ENCODE measurements at regions not wholly inside any gene's neighbourhood (a gene's known extent, or its start where the extent isn't known, plus 50 kb on each side); places are given as distances from the start of the nearest gene placed in this dataset.

DNA sequence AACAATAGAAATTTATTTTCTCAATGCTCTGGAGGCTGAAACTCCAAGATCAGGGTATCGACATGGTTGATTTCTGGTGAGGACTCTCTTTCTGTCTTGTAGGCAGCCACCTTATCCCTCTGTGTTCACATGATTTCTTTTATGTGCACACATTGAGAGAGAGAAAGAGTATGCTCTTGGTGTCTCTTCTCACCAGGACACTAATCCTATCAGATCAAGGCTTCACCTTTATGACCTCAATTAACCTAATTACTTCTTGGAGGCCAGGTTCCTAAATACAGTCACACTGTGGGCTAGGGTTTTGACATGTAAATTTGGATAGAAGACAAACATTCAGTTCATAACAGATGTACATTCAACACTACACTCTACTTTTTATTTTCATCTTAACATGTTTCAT is 1094.2 kb upstream of the ADGRL2 start:
- Histone ChIP-seq H3K9ac (ENCODE audit: low read depth in 1 of 2, low read length in 2 of 2) (no peak overlapping the region), H3K27ac (ENCODE audit: low read depth, low read length) (no peak overlapping the region)

DNA sequence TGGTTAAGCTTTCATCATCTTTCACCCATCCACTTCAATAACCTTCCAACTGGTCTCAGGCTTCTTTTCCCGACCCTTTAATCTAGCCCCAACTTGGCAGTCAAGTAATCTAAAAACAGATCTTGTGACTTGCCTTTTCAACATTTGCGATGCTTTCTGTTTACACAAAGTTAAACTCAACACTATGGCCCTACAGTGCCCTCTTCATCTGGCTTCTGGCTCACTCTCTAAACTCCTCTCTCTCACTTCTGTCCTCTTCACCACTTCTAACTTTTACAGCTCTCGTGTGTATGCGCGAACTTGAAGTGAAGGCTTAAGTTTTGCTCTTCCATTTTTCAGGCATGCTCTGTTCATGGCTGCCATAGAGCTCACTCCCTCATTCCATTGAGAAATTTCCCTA is 1122.3 kb upstream of the ADGRL2 start:
- Histone ChIP-seq H3K27me3 (ENCODE audit: control insufficient read depth in 1 of 2, insufficient read depth in 2 of 2, low read length in 2 of 2) (no peaks in the 10 kb centered on the region), H3K27ac (ENCODE audit: low read depth, low read length) (no peak overlapping the region), H3K4me1 (ENCODE audit: control insufficient read depth in 1 of 2, insufficient read depth in 2 of 2, low read length in 2 of 2) (no peaks in the 10 kb centered on the region), H3K36me3 (ENCODE audit: control insufficient read depth in 1 of 2, insufficient read depth in 2 of 2, low read length in 2 of 2) (no peaks in the 10 kb centered on the region), H3K4me3 (ENCODE audit: low read depth in 1 of 2, low read length in 2 of 2) (no peak overlapping the region), H3K9ac (ENCODE audit: low read depth in 1 of 2, low read length in 2 of 2) (no peak overlapping the region), H3K9me3 (ENCODE audit: control insufficient read depth in 1 of 2, low read length in 2 of 2) (no peaks in the 10 kb centered on the region)

More for the DNA sequence above, 1094.2 kb upstream of the ADGRL2 start:
- H3K4me3 ChIP-seq (ENCODE audit: low read depth in 1 of 2, low read length in 2 of 2) = no peak overlapping the region
- no peaks in the 10 kb centered on the region for H3K27me3 ChIP-seq (ENCODE audit: control insufficient read depth in 1 of 2, insufficient read depth in 2 of 2, low read length in 2 of 2)
- H3K36me3 ChIP-seq (ENCODE audit: control insufficient read depth in 1 of 2, insufficient read depth in 2 of 2, low read length in 2 of 2) = no peaks in the 10 kb centered on the region
- no peaks in the 10 kb centered on the region for H3K4me1 ChIP-seq (ENCODE audit: control insufficient read depth in 1 of 2, insufficient read depth in 2 of 2, low read length in 2 of 2)
- H3K9me3 ChIP-seq (ENCODE audit: control insufficient read depth in 1 of 2, low read length in 2 of 2) = no peaks in the 10 kb centered on the region

DNA sequence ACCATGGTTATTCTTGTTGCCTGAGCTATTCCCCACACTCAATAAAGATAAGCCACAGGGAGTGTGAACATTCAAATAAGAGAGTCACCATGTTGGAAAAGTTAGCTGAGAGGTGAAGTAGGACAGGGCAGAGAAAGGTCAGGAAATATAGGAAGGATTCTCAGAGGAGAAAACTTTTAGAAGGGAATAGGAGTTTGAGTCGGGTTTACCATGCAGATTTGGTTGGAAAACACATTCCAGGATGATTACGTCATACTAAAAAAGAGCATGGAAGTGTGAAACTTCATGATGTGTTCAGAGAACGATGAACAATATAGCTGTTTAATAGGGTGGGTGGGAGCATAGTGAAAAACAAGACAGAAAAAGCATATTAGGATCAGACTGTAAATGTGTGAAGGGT is 1125.3 kb upstream of the ADGRL2 start:
- H3K36me3 ChIP-seq (ENCODE audit: control insufficient read depth in 1 of 2, insufficient read depth in 2 of 2, low read length in 2 of 2) = no peaks in the 10 kb centered on the region
- H3K27me3 ChIP-seq (ENCODE audit: control insufficient read depth in 1 of 2, insufficient read depth in 2 of 2, low read length in 2 of 2) = no peaks in the 10 kb centered on the region
- no peak overlapping the region for H3K4me3 ChIP-seq (ENCODE audit: low read depth in 1 of 2, low read length in 2 of 2)
- H3K9me3 ChIP-seq (ENCODE audit: control insufficient read depth in 1 of 2, low read length in 2 of 2) = no peaks in the 10 kb centered on the region
- no peaks in the 10 kb centered on the region for H3K4me1 ChIP-seq (ENCODE audit: control insufficient read depth in 1 of 2, insufficient read depth in 2 of 2, low read length in 2 of 2)
- no peak overlapping the region for H3K9ac ChIP-seq (ENCODE audit: low read depth in 1 of 2, low read length in 2 of 2)
- H3K27ac ChIP-seq (ENCODE audit: low read depth, low read length) = no peak overlapping the region

DNA sequence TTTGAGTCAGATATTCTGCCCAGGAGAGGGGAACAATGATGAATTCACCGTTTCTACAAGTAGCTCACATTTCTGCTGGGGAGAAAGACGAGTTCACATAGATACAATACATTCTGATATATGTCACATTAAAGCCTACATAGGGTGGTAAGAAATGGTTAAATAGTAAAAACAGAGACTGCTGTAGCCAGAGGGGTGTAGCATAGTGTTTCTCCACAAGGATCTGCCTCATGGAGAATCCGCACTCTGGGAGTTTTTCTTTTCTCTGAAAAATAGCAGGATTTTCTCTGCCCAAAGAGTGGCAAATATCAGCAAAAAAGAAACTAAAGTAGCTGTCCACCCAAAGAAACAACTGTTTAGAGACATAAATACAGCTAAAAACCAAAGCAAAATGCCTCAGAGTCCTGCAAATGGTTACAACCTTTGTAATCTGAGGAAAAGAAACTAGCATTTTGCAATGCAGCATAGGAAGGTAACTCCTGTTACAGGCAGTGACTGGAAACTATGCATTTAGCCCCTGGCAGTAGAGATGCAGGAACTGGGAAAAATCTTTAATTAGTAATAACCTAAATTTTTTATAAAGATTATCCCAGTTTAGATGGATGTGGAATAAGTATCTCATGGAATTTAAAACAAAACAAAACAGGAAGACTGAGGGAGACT is 1126.7 kb upstream of the ADGRL2 start:
- H3K4me1 ChIP-seq (ENCODE audit: control insufficient read depth in 1 of 2, insufficient read depth in 2 of 2, low read length in 2 of 2) = no peaks in the 10 kb centered on the region
- no peak overlapping the region for H3K4me3 ChIP-seq (ENCODE audit: low read depth in 1 of 2, low read length in 2 of 2)
- no peak overlapping the region for H3K9ac ChIP-seq (ENCODE audit: low read depth in 1 of 2, low read length in 2 of 2)
- H3K9me3 ChIP-seq (ENCODE audit: control insufficient read depth in 1 of 2, low read length in 2 of 2) = no peaks in the 10 kb centered on the region
- H3K27ac ChIP-seq (ENCODE audit: low read depth, low read length) = no peak overlapping the region
- H3K27me3 ChIP-seq (ENCODE audit: control insufficient read depth in 1 of 2, insufficient read depth in 2 of 2, low read length in 2 of 2) = no peaks in the 10 kb centered on the region
- no peaks in the 10 kb centered on the region for H3K36me3 ChIP-seq (ENCODE audit: control insufficient read depth in 1 of 2, insufficient read depth in 2 of 2, low read length in 2 of 2)

DNA sequence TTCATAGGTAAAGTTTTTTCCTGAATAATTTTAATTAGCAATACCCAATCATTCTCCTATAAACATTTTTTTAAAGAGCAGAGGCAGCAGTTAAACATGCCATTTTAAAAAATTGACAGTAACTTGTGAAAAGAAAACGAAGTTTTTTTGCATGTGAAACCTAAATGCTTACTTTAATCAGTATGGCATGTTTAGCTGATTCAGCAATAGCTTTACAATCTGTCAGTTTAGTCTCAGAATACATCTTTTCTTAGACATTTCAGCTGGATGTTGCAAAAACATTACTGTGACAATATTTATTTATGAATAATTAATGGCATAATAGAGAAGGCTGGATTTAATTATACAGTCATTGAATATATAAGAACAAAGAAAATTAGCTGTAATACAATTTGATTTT is 1132.4 kb upstream of the ADGRL2 start:
- no peaks in the 10 kb centered on the region for H3K27me3 ChIP-seq (ENCODE audit: control insufficient read depth in 1 of 2, insufficient read depth in 2 of 2, low read length in 2 of 2)
- H3K27ac ChIP-seq (ENCODE audit: low read depth, low read length) = no peak overlapping the region
- no peaks in the 10 kb centered on the region for H3K4me1 ChIP-seq (ENCODE audit: control insufficient read depth in 1 of 2, insufficient read depth in 2 of 2, low read length in 2 of 2)
- no peak overlapping the region for H3K4me3 ChIP-seq (ENCODE audit: low read depth in 1 of 2, low read length in 2 of 2)
- no peaks in the 10 kb centered on the region for H3K36me3 ChIP-seq (ENCODE audit: control insufficient read depth in 1 of 2, insufficient read depth in 2 of 2, low read length in 2 of 2)
- H3K9ac ChIP-seq (ENCODE audit: low read depth in 1 of 2, low read length in 2 of 2) = no peak overlapping the region
- no peaks in the 10 kb centered on the region for H3K9me3 ChIP-seq (ENCODE audit: control insufficient read depth in 1 of 2, low read length in 2 of 2)

DNA sequence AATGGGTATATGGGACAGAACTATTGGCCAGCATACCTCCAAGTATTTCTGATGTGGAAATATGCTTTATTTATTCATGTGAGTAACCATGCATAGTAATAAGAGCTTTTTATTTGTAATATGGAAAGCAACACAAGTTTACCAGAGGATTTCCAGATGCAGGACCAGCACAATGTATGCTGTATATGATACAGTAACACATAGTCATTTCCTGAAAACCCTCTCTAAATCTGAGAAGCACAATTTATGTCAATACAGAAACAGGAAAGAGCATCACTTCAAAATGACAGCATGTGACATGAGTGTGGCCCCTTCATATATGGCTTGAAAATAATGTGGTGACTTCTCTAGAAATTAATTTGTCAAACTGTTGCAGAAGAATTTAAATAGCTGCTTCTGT is 1134.7 kb upstream of the ADGRL2 start:
- no peaks in the 10 kb centered on the region for H3K36me3 ChIP-seq (ENCODE audit: control insufficient read depth in 1 of 2, insufficient read depth in 2 of 2, low read length in 2 of 2)
- no peaks in the 10 kb centered on the region for H3K27me3 ChIP-seq (ENCODE audit: control insufficient read depth in 1 of 2, insufficient read depth in 2 of 2, low read length in 2 of 2)
- no peaks in the 10 kb centered on the region for H3K9me3 ChIP-seq (ENCODE audit: control insufficient read depth in 1 of 2, low read length in 2 of 2)
- no peak overlapping the region for H3K27ac ChIP-seq (ENCODE audit: low read depth, low read length)
- no peaks in the 10 kb centered on the region for H3K4me1 ChIP-seq (ENCODE audit: control insufficient read depth in 1 of 2, insufficient read depth in 2 of 2, low read length in 2 of 2)
- H3K9ac ChIP-seq (ENCODE audit: low read depth in 1 of 2, low read length in 2 of 2) = no peak overlapping the region
- H3K4me3 ChIP-seq (ENCODE audit: low read depth in 1 of 2, low read length in 2 of 2) = no peak overlapping the region

DNA sequence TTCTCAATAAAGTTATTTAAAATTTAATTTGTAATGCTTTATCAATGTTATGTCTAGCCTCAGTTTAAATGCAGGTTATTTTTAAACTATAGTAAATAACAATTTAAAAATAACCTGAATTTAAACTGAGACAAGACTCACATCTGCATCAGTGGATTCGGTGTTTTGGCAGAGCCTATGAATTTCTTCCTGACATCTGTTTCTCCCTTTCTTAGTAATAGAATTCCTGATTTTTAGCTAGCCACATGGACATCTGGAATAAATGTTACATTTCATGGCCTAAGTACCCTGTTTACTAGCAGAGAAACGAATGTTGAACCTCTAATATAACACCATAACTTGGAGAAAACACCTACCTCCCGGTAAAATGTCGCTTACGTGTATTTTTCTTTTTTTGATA is 1141.6 kb upstream of the ADGRL2 start:
- Histone ChIP-seq H3K9ac (ENCODE audit: low read depth in 1 of 2, low read length in 2 of 2) (no peak overlapping the region), H3K4me1 (ENCODE audit: control insufficient read depth in 1 of 2, insufficient read depth in 2 of 2, low read length in 2 of 2) (peaks cover 0 to 2% of the 10 kb centered on the region in 2 donors), H3K27ac (ENCODE audit: low read depth, low read length) (no peak overlapping the region), H3K27me3 (ENCODE audit: control insufficient read depth in 1 of 2, insufficient read depth in 2 of 2, low read length in 2 of 2) (no peaks in the 10 kb centered on the region), H3K9me3 (ENCODE audit: control insufficient read depth in 1 of 2, low read length in 2 of 2) (no peaks in the 10 kb centered on the region), H3K4me3 (ENCODE audit: low read depth in 1 of 2, low read length in 2 of 2) (no peak overlapping the region), H3K36me3 (ENCODE audit: control insufficient read depth in 1 of 2, insufficient read depth in 2 of 2, low read length in 2 of 2) (no peaks in the 10 kb centered on the region)

DNA sequence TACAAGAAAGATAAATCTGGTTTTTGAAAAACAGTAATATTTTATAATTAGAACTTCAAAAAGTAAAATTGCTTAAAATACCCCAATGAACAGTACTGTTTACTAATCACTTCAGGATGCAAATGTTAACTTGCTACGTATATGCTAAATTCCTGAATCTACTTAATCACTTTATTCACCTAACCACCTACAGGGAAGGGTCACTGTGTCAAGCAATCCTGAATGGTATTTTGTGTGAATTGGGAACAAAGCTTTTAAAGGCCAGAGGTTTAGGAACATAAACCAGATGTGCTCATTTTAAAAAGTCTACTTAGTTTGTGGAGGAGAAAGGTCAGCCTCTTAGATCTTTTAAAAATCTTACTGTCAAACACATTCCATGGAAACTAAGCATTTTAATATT is 1143.0 kb upstream of the ADGRL2 start:
- Histone ChIP-seq H3K27ac (ENCODE audit: low read depth, low read length) (no peak overlapping the region), H3K27me3 (ENCODE audit: control insufficient read depth in 1 of 2, insufficient read depth in 2 of 2, low read length in 2 of 2) (no peaks in the 10 kb centered on the region), H3K4me1 (ENCODE audit: control insufficient read depth in 1 of 2, insufficient read depth in 2 of 2, low read length in 2 of 2) (peaks cover 0 to 2% of the 10 kb centered on the region in 2 donors), H3K9ac (ENCODE audit: low read depth in 1 of 2, low read length in 2 of 2) (no peak overlapping the region), H3K4me3 (ENCODE audit: low read depth in 1 of 2, low read length in 2 of 2) (no peak overlapping the region), H3K9me3 (ENCODE audit: control insufficient read depth in 1 of 2, low read length in 2 of 2) (no peaks in the 10 kb centered on the region), H3K36me3 (ENCODE audit: control insufficient read depth in 1 of 2, insufficient read depth in 2 of 2, low read length in 2 of 2) (no peaks in the 10 kb centered on the region)

DNA sequence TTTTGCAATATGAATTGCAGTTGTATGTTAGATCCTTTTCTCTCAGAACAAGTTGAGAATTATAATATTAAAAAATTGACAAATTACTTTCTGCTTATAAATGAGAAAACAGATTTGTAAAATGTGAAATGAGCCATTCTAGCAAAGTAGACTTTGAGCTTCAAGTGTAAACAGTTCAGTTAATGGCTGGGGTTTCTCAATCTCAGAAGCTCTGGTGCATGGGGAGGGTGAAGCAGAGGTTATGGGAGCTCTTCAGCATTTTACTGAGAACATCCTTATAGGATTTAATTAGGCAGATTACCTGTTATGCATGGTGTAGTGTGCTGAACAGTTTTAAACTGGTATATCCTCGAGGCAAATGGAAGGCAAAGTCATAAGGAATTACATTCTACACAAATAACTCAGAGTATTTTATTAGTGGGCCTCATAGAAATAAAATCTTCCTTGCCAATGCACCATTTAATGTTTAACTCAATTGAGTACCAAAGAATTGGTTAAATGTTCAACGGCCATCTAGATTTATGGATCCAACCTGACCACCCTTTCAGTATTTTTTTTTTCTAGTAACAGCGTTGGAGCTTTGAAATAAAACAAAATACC is 1143.6 kb upstream of the ADGRL2 start:
- no peak overlapping the region for H3K9ac ChIP-seq (ENCODE audit: low read depth in 1 of 2, low read length in 2 of 2)
- H3K36me3 ChIP-seq (ENCODE audit: control insufficient read depth in 1 of 2, insufficient read depth in 2 of 2, low read length in 2 of 2) = no peaks in the 10 kb centered on the region
- H3K27ac ChIP-seq (ENCODE audit: low read depth, low read length) = no peak overlapping the region
- H3K4me1 ChIP-seq (ENCODE audit: control insufficient read depth in 1 of 2, insufficient read depth in 2 of 2, low read length in 2 of 2) = peaks cover 0 to 2% of the 10 kb centered on the region in 2 donors
- H3K9me3 ChIP-seq (ENCODE audit: control insufficient read depth in 1 of 2, low read length in 2 of 2) = no peaks in the 10 kb centered on the region
- H3K27me3 ChIP-seq (ENCODE audit: control insufficient read depth in 1 of 2, insufficient read depth in 2 of 2, low read length in 2 of 2) = no peaks in the 10 kb centered on the region
- no peak overlapping the region for H3K4me3 ChIP-seq (ENCODE audit: low read depth in 1 of 2, low read length in 2 of 2)

DNA sequence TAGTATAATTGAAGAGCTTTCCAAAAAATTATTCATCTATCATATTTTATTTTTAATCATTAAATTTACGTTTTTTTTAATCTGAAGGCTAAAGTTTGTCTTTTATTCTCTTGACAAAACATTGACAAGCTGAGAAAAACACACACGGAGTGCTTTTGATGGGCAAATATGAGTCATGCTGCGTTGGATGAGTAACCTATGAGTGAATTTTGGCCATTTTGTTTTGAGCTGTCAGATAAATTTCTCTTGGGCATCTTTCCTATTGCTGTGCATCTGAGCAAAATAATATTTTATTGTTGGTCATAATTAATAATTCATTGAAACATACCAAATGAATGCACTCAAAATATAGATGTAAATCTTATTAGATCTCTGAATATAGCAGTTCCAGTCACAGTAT is 1144.1 kb upstream of the ADGRL2 start:
- Histone ChIP-seq H3K9ac (ENCODE audit: low read depth in 1 of 2, low read length in 2 of 2) (no peak overlapping the region), H3K27ac (ENCODE audit: low read depth, low read length) (no peak overlapping the region), H3K27me3 (ENCODE audit: control insufficient read depth in 1 of 2, insufficient read depth in 2 of 2, low read length in 2 of 2) (no peaks in the 10 kb centered on the region), H3K36me3 (ENCODE audit: control insufficient read depth in 1 of 2, insufficient read depth in 2 of 2, low read length in 2 of 2) (no peaks in the 10 kb centered on the region), H3K4me1 (ENCODE audit: control insufficient read depth in 1 of 2, insufficient read depth in 2 of 2, low read length in 2 of 2) (peaks cover 0 to 2% of the 10 kb centered on the region in 2 donors), H3K4me3 (ENCODE audit: low read depth in 1 of 2, low read length in 2 of 2) (no peak overlapping the region), H3K9me3 (ENCODE audit: control insufficient read depth in 1 of 2, low read length in 2 of 2) (no peaks in the 10 kb centered on the region)
